ENCODE measurements at regions not wholly inside any gene's neighbourhood (a gene's known extent, or its start where the extent isn't known, plus 50 kb on each side); places are given as distances from the start of the nearest gene placed in this dataset.
"Not testable (repeated sequence)": the region's sequence is repeated elsewhere in the genome, so short reads cannot be mapped to it uniquely, and the experiment has no call there.

- not testable (repeated sequence) for DNase-seq (ENCODE audit: low read depth, low spot score)
Measured at GRCh38 chr14:86731427-86731826, 1201.5 kb downstream of the FLRT2 start.

- DNase-seq (ENCODE audit: low read depth, low spot score) = no peak
Measured at GRCh38 chr14:86723254-86723624, 1193.3 kb downstream of the FLRT2 start.

GRCh38 chr14:86722612-86723253 lies 1192.8 kb downstream of the FLRT2 start:
- no peak for DNase-seq (ENCODE audit: low read depth, low spot score)

GRCh38 chr14:86714575-86714974 lies 1184.6 kb downstream of the FLRT2 start:
- no peak for DNase-seq (ENCODE audit: low read depth, low spot score)

- no peak for DNase-seq (ENCODE audit: low read depth, low spot score)
Measured at GRCh38 chr14:86714153-86714552, 1184.2 kb downstream of the FLRT2 start.

GRCh38 chr14:86712727-86713126 lies 1182.8 kb downstream of the FLRT2 start:
- no peak for DNase-seq (ENCODE audit: low read depth, low spot score)

- no peak for DNase-seq (ENCODE audit: low read depth, low spot score)
Measured at GRCh38 chr14:86712176-86712575, 1182.2 kb downstream of the FLRT2 start.

GRCh38 chr14:86708846-86709339 lies 1178.9 kb downstream of the FLRT2 start:
- DNase-seq (ENCODE audit: low read depth, low spot score) = no peak

- DNase-seq (ENCODE audit: low read depth, low spot score) = no peak
Measured at GRCh38 chr14:86707071-86707470, 1177.1 kb downstream of the FLRT2 start.

- DNase-seq (ENCODE audit: low read depth, low spot score) = no peak
Measured at GRCh38 chr14:86683561-86683960, 1153.6 kb downstream of the FLRT2 start.

GRCh38 chr14:86675059-86675458 lies 1145.1 kb downstream of the FLRT2 start:
- no peak for DNase-seq (ENCODE audit: low read depth, low spot score)

GRCh38 chr14:86673523-86673969 lies 1143.6 kb downstream of the FLRT2 start:
- no peak for DNase-seq (ENCODE audit: low read depth, low spot score)

- DNase-seq (ENCODE audit: low read depth, low spot score) = no peak
Measured at GRCh38 chr14:86672080-86672479, 1142.1 kb downstream of the FLRT2 start.

GRCh38 chr14:86665975-86666374 lies 1136.0 kb downstream of the FLRT2 start:
- DNase-seq (ENCODE audit: low read depth, low spot score) = no peak

GRCh38 chr14:86662334-86662733 lies 1132.4 kb downstream of the FLRT2 start:
- DNase-seq (ENCODE audit: low read depth, low spot score) = no peak

- no peak for DNase-seq (ENCODE audit: low read depth, low spot score)
Measured at GRCh38 chr14:86654558-86655184, 1124.7 kb downstream of the FLRT2 start.

- no peak for DNase-seq (ENCODE audit: low read depth, low spot score)
Measured at GRCh38 chr14:86652526-86652925, 1122.6 kb downstream of the FLRT2 start.

GRCh38 chr14:86646696-86647690 lies 1117.0 kb downstream of the FLRT2 start:
- DNase-seq (ENCODE audit: low read depth, low spot score) = no peak

- no peak for DNase-seq (ENCODE audit: low read depth, low spot score)
Measured at GRCh38 chr14:86646125-86646524, 1116.2 kb downstream of the FLRT2 start.

- DNase-seq (ENCODE audit: low read depth, low spot score) = no peak
Measured at GRCh38 chr14:86641310-86641709, 1111.4 kb downstream of the FLRT2 start.

GRCh38 chr14:86640288-86640687 lies 1110.3 kb downstream of the FLRT2 start:
- no peak for DNase-seq (ENCODE audit: low read depth, low spot score)

GRCh38 chr14:86639666-86640065 lies 1109.7 kb downstream of the FLRT2 start:
- no peak for DNase-seq (ENCODE audit: low read depth, low spot score)

Data from activated CD4-positive, CD25-positive, alpha-beta regulatory T cell treated with anti-CD3 and anti-CD28 coated beads, Interleukin-2, amount 50 U/mL, for 16 hours (primary cell).